DMS79 treated with DMSO at 0.1 percent for 48 hours (cell line): ENCODE measurements at regions not wholly inside any gene's neighbourhood (a gene's known extent, or its start where the extent isn't known, plus 50 kb on each side); places are given as distances from the start of the nearest gene placed in this dataset.

Experiments used
- DNase-seq: peaks from one replicate; lab custom pipeline; 2025; lab: John Stamatoyannopoulos, UW

DNA sequence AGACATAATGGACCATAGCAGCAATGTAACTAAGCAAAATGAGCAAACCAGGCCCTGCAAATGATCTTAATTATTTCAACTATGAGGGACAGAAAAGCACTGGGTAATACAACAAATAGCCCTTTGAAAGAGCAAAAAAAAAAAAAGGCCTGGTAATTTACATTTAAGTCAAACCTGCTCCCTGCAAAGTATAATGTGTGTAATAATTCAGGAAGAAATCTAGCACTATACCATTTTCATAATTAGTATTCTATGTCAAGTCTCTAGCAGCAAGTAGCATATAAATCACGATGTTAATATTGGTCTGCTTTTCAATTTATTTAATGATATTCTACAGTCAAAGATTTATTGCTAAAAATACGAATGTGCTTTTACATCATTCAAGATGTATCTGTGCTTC lies 489.6 kb downstream of the BMP2 start:
- DNase-seq, result no peak

DNA sequence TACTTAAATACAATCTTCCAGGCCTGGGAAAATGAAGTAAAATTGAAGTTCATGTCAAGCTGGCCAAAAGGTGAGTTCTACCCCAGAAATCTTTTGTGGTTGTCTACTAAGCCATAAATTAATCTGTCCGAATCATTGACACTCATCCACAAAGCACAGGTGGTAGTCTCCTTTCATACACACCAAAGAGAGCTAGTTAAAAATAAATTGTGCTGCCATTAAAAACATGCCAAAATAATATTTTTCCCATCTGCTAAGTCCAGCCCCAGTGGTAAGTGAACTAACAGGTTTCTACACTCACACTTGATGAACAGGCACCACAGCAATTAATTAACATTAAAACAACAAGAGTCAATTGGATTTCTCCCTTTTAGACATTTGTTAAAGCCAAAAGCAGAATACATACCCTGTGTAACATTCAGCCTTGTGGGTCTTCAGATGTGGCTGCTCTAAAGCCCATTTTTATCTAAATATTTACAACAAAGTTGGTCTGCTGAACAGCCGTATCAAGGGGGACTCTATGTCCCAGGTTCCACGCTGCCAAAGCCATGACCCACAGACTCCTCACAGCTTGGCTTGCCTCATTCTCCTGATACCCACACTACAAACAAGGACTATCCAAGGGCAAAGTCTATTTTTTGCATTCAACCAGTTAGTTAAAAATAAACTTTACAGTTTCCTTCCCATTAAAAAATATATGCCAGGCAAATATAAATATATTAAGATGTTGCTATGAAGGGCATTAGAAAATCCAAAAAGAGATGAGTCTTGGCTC lies 490.4 kb downstream of the BMP2 start:
- DNase-seq, result no peak

DNA sequence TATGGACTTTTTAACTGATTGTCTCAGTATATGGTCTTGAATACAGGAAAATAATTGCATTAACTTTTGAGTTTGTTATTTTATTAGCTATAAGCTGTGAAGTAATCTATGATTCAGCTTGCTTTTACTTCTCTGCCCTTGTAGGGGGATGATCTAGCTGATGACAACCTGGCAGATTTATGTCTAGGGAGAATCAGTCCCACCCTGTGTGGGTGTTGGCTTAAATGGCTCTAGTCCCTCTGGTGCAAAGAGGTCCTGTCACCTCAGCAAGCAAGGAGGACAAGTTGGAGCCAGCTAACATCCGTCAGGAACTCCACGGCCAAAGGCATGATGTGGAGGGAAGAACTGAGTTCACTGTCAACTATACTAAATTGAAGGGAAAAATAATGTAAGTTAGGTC lies 495.3 kb downstream of the BMP2 start:
- DNase-seq, result no peak

DNA sequence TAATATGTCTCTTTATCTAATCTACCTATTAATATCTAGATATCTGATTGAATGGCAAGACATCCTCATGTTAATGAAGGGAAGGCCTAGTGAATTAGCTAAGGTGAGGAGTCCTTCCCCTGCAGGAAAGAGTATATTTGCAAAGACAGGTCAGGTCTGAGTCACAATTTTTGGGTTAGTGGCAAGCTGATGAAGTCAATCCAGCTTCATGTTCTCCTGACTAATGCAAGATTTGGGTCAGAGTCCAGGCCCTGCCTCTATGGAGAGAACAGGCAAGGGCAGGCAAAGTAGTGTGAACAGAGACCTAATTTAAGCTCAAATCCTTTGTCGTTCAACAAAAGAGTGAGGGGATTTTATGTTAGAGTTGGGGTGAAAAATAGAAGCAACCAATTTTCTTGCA lies 496.7 kb downstream of the BMP2 start:
- no peak for DNase-seq

DNA sequence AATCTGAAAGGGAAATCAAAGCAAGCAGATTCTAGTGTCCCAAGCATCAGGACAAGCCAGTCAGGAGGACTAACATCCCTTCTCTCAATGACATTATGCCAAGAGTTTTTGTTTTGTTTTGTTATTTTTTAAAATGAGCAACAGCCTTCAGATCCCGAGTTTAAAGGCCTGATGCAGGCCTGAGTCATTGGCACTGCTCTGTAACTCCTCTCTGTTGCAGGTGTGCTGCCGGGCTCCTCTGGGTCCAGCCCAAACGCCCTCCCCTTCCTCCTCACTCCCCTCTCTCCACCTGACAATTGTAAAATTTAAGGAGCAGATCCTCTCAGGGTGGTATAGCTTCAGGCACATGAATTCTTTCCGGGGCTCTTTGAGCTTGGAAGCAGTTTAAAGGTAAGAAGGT lies 502.0 kb downstream of the BMP2 start:
- no peak for DNase-seq

DNA sequence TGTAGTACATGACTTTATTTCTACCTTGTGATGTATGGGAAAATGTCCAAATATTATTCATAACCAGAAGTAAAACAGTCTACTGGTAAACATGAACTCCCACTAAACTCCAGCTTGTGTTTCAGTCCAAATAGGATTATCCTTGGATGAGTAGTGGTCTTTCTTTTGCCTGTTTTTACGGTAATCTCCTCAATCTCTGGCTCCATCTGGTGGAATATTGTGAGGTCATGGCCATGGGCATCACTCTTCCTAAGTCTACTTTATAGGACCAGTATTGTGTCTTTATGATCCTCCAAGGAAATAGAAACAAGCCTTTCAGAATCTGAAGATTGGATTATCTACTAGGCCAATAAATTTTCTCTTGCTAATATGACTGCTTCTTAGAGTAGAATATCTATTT lies 505.0 kb downstream of the BMP2 start:
- DNase-seq, result no peak

DNA sequence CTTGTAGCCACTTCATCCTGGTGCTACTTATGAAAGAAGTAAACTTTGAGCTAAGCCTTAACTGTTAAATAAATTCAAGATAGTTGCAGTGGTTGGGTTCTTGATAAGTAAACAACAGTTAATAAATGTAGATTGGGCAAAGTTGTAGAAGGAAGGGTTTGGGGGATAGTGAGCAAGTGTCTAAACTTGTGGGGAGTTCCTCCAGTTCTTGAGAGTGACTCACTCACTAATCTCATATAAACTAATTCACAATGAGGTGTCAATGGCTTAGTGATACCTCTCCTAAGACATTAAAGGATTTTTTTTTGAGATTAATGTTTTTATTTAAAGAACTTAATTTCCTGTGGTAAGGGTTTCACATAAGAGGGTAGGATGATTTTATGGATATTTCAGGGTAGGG lies 507.4 kb downstream of the BMP2 start:
- DNase-seq, result no peak

DNA sequence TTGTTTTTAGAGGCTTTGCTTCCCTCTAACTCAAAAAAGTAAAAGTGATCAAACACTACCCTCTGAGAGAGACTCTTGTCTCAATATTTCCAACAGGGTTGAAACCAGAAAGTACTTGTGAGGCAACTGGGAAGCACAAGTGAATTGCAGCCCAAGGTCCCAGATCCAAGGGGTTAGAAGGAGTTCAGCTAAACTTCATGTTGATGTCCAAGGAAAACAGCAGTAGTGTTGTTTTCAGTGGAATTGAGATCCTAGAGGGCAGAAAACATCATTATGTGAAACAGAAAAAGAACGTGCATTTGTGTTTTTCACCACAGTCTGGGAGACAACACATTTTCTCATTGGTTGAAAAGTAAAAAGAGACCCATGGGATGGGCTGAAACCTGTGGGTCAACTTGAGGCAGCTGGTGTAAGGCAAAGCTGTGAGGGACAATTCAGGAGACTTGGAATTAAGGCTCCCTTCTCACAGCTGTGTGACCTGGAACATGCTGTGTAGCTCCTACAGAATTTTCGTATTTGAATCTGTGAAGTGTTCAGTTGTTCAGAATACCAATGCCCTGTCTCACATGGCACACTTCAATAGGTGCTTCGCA lies 508.3 kb downstream of the BMP2 start:
- no peak for DNase-seq

DNA sequence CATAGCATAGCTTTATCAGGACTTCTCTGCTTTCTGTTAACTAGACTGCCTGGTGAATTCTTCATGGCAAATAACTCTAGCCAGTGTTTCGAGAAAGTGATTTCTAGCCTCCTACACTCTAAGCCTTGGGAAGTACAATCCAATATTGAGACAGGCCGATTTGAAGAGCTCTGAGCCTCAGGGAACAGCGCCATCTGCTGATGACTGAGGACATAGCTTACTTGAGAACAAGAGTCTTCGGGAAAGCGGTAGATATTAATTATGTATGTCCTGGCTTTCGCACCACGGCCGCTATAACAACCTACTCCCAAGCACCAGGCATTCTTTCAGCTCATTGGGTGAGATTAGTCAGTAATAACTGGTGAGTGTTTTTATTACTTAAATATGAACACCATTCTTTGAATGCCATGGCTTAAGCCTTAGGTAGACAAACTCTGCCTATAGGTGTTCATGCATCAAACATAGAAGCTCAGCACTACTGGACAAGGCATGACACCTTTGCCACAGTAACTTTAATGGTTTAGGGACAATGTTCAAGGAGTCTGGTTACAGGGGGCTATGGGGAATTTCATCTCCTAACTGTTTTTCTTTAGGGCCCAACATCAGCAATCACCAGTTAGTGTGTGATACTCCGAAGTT lies 518.6 kb downstream of the BMP2 start:
- peak; percentile 47 for DNase-seq

DNA sequence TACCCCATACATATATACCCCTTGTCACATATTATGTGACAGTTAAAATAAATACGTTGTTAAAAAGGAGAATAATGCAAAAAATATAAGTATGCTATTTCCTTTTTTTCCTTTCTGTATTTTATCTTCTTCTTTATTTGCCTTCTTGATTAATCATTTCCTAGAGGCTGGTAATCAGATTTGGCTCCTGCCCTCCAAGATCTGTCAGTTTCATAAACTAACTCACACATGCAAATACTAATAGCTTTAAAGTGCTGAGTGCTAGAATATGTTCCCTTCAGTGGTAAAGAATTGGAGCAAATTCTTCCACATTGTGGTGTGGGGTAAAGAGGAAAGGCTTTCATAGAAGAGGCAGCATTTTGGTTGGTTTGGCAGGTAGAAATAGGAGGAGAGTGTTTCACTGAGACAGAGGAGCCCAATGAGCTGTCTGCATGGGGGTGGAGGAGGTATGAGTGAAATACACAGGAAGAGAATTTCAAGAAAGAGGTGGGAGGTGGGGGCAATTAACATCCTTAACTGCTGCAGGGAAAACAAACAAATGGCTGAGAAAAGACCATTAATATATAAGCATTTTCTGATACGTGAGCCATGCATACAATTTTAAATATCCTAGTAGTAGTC lies 523.9 kb downstream of the BMP2 start:
- DNase-seq, result no peak

DNA sequence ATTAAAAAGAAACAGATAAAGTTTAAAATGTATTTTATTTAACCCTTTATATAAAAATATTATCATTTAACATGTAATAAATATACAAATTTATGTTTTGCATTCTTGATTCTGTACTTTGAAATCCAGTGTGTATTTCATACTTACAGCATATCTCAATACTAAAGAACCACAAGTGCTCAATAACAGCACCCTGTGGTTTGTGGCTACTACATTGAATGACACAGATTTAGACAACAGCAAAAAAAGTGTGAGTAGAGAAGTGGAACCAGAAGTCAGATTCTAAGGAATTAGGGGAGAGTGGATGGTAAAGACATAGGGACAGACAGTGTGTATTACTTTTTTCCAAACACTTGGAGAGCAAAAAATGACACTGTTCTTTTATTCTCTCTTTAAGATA lies 524.5 kb downstream of the BMP2 start:
- no peak for DNase-seq

DNA sequence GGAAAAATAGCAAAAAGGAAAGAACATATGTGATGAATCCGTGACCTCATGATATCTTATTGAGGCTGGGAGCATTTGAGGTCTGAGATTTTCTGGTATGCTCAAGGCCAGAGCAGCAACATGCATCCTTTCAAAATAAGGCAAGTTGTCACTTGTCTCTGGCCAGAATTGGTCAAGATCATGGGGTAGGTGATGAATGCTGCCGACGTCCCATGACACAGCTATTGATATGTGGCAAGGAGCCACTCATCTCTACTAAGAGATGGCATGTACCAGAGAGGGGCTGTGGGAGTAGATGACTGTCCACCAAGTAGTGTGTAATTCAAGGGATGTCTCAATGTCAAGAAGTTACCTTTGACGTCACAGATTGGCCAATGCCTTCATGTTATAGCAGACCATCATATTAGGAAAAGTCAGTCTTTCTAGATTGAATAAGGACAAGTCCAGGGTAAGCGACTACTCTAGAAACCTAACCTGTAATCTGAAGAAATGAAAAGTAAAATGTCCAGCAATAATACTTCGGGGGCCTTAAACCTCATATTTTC lies 527.4 kb downstream of the BMP2 start:
- no peak for DNase-seq

DNA sequence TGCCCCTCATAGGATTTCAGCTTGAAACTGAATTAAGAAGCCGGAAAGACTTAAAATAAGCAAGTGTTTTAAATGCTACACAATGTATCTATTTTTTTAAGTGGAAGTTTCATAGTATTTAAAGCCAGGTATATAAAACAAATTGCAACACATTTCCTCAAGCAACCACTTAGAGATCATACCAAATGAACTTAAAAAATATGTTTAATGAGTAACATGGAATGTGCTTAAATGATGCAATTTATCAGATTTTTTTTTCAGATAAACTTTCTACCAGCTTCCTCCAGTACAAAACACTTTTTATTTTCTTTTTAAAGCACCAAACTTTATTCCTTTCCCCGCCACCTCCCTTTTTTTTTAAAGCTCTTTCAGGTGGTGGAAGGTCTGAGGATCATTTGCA lies 534.3 kb downstream of the BMP2 start:
- DNase-seq, result no peak

DNA sequence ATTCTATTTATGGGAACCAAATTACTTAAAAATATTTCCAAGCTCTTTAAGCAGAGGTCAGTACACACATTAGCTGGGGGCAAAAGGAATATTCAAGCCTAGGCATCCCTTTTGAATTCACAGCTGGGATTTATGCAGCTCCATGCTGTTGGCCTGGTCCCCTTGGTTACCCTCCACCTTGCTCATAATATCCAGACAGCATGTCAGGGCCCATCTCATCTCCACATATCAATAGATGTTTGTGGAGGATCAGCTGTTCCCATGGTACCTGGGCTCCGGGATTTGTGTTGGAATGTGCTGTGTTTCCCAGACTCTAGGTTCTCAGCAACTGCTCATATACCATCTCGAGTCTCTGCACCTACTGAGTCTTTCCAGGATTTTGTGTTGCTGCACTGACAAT lies 534.8 kb downstream of the BMP2 start:
- DNase-seq, result no peak

DNA sequence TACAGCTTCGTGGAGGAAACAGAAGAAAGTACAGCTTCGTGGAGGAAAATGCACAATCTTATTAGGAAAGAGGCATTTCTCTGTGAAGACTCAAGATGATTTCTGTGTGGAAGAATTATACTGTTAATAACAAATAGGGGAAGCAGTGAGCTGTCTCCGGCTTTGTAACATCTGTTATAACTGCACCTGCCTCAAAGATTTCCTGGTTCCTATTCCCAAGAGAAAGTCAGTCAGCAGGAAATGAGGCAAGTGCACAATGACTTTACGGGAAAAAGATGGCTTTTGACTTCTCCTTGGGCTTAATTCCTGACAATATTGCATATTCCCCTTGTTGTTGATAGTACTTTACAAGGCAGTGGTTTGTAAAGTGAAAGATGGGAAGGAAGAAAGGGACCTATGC lies 538.5 kb downstream of the BMP2 start:
- no peak for DNase-seq

DNA sequence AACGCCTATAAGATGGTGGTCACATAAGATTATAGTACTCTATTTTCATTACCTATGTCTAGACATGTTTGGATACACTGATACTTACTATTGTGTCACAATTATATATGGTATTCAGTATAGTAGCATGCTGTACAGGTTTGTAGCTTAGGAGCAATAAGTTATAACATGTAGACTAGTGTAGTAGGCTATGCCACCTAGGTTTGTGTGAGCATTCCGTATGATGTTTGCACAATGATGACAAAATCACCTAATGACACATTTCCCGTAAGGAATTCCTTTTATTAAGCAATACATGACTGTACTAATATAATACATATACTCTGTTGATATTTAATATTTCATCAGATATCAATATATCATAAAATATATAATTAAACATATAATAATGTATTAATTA lies 540.7 kb downstream of the BMP2 start:
- DNase-seq, result no peak

DNA sequence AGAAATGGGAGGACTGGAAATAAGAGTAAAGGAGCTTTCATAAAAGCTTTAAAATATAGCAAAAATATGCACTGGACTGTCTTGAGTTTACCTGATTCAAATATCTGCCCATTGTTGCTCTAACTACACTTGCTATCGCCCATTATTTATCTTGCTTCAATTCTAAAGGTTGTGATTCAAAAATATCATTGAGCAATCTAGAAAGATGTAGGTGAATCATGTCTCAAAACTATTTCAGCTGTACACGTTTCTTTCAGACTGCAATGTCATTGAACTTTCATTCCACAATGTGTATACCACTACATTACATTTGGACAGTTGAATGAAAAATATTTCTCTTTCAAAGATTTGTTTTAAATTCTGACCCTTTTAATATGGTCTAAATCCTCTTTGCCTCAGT lies 545.6 kb downstream of the BMP2 start:
- no peak for DNase-seq

DNA sequence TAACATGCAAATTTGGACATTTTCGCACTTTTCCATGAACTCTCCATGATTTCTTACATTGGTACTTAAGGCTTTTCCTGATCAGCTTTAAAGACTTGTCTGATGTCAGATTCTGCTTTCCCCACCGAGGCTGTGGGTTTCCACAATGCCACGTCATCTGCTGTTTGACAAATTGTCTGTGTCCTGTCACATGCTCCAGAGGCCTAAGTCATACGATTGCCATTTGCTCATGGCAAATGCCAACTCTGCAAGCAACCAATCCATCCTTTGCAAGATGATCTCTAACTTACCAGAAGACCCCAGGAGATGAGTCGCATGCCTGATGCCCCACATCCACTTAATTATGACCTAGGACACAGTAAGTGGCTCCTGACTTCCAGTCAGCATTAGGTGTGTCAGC lies 556.5 kb downstream of the BMP2 start:
- DNase-seq, result no peak

DNA sequence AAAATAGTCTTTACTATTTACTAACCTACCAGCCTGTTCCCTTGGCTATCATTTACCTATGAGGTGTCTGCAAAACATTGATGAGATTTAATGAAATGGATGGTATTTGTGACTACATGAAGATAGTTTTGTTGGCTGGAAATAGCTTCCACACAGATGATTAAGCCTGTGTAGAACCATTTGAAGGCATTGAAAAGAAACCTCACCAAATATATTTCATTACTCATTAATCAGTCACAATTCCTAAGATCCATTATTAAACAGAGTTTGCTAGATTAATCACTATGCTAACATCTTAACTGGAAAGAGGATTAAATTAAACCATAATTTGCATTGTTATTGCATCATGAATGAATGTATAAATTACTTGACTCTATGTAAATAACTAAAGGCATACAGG lies 560.3 kb downstream of the BMP2 start:
- no peak for DNase-seq

DNA sequence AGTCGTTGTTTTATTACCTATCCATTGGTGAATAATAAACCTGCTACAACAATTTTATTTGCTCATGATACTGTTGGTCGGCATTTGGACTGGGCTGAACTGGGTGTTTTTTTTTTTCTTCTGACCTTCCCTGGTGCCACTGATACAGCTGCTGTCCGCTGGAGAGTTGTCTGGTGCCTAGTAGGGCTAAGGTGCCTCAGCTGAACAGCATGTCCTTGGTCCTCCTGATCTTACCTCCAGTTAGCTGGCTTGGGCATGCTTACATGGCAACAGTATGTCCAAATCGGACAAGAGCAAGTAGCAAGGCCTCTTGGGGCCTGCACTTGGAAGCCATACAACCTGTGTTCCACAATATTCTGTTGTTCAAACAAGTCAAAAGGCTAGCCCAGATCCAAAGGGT lies 563.4 kb downstream of the BMP2 start:
- no peak for DNase-seq

DNA sequence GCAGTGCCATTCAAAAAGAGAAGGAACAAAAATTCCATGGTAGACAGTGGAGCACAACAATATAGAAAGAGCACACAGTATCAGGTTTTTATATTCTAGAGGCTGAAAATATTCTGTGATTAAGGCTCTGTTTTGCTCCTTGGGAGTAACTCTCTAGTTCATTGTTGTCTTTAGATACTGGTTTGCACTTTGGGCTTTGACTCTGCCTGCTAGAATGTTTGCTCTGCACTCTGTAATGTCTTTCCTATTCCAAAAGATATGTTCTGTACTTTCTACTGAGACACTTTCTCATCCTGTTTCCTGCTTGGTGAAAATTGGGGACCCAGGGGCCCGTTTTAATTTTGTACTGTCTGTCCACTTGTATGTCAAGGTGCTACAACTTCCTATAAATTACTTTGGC lies 564.7 kb downstream of the BMP2 start:
- no peak for DNase-seq

DNA sequence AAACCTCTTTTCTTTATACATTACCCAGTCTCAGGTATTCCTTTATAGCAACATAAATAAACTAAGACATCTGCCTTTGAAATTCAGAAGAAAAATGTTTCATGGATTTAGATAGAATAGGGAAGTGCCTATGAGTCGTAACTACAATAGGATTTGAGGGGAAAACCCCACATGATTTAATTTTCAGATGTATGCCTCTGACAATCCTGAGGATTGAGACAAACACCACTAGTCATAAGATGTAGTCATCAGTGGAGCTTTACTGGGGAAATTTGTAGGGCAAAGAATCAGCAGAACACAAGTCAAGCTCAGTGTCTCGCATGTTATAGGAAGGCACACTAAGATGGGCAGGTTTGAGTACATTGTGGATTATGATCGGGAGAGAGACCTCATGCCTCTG lies 566.4 kb downstream of the BMP2 start:
- no peak for DNase-seq

DNA sequence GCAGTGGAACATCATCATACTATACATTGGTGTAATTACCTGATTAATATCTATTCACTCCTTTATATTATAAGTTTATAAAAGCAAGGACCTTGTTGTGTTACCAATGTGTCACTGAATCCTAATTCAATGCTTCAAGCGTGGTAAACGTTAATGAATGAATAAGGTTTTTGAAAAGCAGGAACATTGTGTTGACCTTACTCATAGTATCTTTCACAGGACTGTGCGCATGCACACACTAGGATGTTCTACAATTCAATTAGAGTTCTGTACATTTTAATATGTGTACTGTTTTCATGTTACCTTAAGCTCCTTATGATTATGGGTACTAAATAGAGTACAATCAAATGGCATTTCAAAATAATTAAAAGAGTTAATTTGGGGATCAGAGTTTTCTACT lies 578.5 kb downstream of the BMP2 start:
- DNase-seq, result no peak
